ENCODE measurements at regions not wholly inside any gene's neighbourhood (a gene's known extent, or its start where the extent isn't known, plus 50 kb on each side); places are given as distances from the start of the nearest gene placed in this dataset.
"Not testable (repeated sequence)": the region's sequence is repeated elsewhere in the genome, so short reads cannot be mapped to it uniquely, and the experiment has no call there.

DNA sequence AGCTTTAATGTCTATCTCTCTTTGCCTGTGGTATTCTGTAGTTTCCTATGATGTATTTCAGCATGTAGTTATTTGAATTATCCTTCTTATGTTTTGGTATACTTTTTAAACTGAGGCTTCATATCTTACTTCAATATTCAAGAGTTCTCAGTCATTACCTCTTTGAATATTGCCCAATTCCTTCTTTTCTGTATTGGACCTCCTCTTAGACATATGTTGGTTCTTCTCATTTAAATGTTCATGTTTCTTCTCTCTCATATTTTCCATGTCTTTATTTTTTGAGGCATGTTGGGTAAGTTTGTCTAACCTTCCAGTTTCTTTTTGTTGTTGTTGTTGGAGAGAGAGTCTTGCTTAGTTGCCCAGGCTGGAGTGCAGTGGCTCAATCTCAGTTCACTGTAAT is 140.6 kb downstream of the MRPS6 start:
- H3K27me3 Mint-ChIP-seq: no peaks in the 10 kb centered on the region
- no peaks in the 10 kb centered on the region for H3K4me1 Mint-ChIP-seq
- H3K36me3 Mint-ChIP-seq: peaks cover 12% of the 10 kb centered on the region
- no peak overlapping the region for H3K4me3 Mint-ChIP-seq
- H3K9me3 Mint-ChIP-seq: peaks cover 6% of the 10 kb centered on the region
- H3K27ac Mint-ChIP-seq: no peak overlapping the region

DNA sequence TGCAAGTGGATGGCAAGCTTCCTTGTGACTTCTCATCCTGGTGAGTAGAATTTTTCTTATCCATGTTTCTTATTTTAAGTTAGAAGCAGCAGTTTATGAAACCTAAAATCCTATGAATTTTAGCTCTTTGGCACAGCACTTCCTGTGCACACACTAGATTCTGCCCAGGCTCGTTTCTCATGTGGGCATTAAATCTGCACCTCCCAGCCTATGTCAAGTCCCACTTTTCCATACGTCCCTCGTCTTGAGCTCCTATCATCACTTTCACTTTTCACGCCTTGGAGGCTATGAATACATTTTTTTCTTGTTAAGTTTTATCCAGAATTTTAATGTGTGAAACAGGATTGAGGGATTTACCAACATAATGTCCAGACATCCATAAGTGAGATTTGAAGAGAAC is 142.1 kb downstream of the MRPS6 start:
- Mint-ChIP-seq H3K27ac (no peak overlapping the region), H3K4me3 (no peak overlapping the region), H3K4me1 (no peaks in the 10 kb centered on the region), H3K36me3 (peaks cover 11% of the 10 kb centered on the region), H3K9me3 (peaks cover 6% of the 10 kb centered on the region), H3K27me3 (no peaks in the 10 kb centered on the region)

DNA sequence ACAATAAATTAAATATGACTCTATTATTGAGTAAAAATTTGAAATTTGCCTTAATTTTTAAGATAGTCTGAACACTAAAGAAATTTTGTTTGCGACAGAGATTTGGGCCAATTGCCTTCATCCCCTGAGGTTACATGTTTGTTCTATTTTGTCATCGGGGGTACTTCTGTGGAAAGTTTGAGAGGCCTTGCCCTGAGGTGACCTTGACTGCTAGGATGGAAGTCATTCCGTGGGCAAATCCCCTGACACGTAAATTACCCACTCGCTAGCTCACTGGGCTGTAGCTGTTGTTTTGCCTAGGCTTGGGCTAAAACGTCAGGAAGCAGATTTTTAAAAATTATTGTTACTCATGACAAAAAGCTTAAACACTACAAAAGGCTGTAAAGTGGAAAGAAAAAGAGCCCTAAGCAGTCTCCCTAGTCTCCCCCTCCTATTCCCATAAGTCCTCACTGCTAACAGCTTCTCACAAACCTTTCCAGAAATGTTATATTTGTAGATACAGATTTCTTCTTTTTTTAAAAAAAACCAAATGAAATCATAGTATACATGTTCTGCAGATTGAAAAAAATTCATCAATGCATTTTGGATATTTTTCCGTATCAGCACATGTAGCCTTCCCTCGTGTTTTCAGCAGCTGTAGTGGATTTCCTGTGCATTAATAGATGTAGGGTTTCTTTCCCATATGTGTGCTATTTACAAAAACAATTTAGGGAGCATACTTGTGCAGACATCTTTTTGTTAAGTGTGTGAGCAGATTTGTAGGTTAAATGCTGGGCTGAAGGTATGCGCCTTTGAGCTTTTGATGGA is 142.7 kb downstream of the MRPS6 start:
- no peak overlapping the region for H3K27ac Mint-ChIP-seq
- peaks cover 11% of the 10 kb centered on the region for H3K36me3 Mint-ChIP-seq
- H3K4me1 Mint-ChIP-seq: no peaks in the 10 kb centered on the region
- H3K27me3 Mint-ChIP-seq: no peaks in the 10 kb centered on the region
- peaks cover 6% of the 10 kb centered on the region for H3K9me3 Mint-ChIP-seq
- H3K4me3 Mint-ChIP-seq: no peak overlapping the region

DNA sequence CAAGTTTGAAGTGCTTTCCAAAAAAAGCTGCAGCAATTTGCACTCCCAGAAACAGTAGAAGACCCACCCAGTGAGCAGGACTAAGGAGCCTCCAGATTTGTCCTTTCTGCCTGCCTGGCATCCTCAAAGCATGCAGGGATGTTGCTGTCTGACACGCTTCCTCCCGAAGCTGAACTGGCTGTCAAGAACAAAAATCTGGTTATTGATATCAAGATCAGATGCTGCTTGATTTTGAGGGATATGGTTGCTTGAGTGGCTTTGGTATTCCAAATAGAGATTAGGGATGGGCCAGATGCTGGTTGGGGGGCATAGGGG is 143.3 kb downstream of the MRPS6 start:
- no peak overlapping the region for H3K27ac Mint-ChIP-seq
- H3K36me3 Mint-ChIP-seq: peaks cover 11% of the 10 kb centered on the region
- no peak overlapping the region for H3K4me3 Mint-ChIP-seq
- no peaks in the 10 kb centered on the region for H3K27me3 Mint-ChIP-seq
- H3K9me3 Mint-ChIP-seq: peaks cover 6% of the 10 kb centered on the region
- H3K4me1 Mint-ChIP-seq: no peaks in the 10 kb centered on the region

DNA sequence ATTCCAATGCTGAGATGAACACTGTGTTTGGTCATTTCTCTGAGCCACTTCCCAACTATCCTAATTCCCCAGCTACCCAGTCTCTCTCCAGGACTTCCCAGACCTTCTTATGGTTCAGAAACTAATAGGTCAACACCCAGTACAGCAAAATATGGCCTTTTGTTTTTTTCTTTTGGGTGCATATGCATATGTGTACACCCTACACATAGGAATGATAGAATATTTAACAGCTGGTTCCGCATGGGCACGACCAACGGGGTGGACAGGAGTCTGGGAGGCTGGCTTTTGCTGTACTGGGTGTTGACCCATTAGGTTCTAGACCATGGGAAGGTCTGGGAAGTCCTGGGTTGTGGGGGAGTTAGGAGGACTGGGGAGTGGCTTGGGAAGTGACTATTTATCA is 143.9 kb downstream of the MRPS6 start:
- Mint-ChIP-seq H3K27ac (no peak overlapping the region), H3K4me3 (no peak overlapping the region), H3K36me3 (peaks cover 11% of the 10 kb centered on the region), H3K27me3 (no peaks in the 10 kb centered on the region), H3K4me1 (no peaks in the 10 kb centered on the region), H3K9me3 (peaks cover 6% of the 10 kb centered on the region)

DNA sequence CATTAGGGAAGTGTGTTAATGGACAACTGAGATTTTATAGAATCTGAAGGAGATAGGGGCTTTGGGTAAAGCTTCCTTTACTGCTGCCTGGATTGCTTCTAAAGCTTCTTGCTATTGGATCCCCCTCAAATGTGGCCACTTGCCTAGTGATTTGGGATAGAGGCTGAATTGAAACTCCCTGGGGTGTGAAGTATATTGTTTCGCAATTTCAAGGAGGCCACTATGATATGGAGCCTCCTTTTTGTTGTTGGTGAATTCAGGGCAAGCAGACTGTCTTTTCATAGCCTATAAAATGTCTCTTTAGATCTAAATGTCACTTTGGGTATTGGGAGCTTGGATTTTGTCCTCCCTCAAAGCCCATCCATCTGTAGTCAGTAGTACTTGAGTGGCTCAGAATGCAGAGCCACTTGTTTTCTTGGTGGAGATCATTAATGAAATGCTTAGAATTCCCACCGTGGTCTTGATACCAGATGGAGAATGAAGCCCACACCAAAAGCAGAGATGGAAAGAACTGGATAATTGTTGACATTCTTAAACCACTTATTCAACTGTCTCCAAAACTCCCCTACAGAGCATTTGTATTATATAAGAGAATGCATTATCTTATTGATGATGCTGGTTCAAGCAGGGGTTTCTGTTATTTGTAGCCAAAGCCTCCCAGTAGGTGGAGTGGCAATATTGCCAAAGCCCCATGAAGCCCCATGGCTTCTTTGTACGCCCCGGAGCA is 144.3 kb upstream of the KCNE2 start:
- Mint-ChIP-seq H3K9me3 (no peaks in the 10 kb centered on the region), H3K4me3 (no peak overlapping the region), H3K27me3 (no peaks in the 10 kb centered on the region), H3K36me3 (peaks cover 6% of the 10 kb centered on the region), H3K27ac (no peak overlapping the region), H3K4me1 (no peaks in the 10 kb centered on the region)

DNA sequence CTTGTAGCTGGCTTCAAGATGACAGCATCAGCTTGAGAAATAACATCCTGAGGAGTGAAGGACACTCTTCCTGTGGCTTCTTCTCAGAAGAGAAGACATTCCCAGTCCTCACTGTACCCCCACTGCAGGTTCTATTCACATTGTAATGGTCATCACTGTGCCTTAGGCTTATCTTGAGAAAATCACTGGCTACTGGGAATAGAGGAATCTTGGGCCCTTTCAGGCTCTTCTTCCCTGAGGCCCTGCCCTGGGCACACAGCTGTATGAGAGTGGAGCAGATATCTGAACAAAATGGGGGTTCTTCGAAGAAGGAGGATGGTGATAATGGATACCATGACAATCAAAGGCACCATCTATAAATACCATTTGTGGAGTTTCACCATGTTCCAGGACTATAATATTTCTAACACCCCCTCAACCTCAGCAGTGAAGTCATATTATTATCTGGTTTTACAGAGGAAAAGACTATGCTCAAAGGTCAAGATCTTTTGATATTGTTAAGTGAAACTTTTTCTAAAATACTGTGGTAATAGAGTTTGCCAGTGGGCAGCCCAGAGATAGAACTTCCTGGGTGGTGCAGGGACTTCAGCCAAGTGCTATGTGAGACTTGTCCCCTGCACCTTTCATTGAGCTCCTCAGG is 143.1 kb upstream of the KCNE2 start:
- Mint-ChIP-seq H3K9me3 (no peaks in the 10 kb centered on the region), H3K36me3 (no peaks in the 10 kb centered on the region), H3K4me3 (no peak overlapping the region), H3K27ac (no peak overlapping the region), H3K4me1 (no peaks in the 10 kb centered on the region), H3K27me3 (no peaks in the 10 kb centered on the region)

DNA sequence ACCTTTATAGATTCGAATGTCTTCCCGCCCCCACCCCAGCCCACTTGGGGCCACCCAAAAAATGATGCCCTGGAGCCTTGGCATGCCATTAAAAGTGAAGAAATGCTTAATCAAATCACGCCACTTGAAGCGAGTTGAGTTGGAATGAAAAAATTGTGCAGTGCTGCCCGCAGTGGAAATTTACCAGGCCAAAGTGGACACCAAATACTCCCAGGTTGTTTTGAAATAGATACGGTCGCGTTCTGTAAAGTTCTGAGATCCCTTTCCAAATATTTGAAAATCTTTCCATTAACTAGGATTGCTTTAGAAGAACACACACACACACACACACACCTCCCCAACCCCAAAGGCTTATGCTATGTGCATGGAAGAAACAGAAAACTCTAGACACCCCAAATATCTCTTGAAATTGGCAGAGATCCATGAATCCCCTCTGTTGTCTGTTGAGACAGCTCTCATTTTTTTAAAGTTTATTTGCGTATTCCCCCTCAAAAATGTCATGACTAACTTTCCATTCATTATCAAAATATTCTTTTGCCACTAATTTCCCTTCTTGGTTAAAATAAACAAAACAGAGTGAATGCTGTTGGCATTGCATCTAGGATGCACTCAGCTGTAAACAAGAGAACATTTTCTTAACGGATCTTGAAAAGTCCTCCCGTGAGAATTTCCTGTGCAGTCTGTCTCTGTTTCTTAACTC is 142.3 kb upstream of the KCNE2 start:
- Mint-ChIP-seq H3K4me1 (no peaks in the 10 kb centered on the region), H3K9me3 (no peaks in the 10 kb centered on the region), H3K36me3 (no peaks in the 10 kb centered on the region), H3K4me3 (no peak overlapping the region), H3K27ac (no peak overlapping the region), H3K27me3 (no peaks in the 10 kb centered on the region)

DNA sequence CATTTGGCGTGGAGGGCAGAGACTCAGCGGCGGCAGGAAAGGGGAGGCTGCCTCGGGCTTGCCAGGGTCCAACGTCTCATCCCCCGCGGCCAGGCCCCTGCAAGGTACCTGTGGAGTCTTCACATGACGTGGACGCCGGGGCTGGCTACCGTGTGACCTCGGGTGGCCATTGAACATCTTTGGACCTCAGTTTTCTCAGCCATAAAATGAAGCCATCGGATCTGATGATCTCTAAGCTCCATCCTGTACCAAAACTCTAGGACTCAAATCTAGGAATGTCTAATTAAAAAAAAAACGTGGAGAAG is 141.8 kb upstream of the KCNE2 start:
- H3K27me3 Mint-ChIP-seq: no peaks in the 10 kb centered on the region
- H3K4me1 Mint-ChIP-seq: no peaks in the 10 kb centered on the region
- H3K27ac Mint-ChIP-seq: no peak overlapping the region
- H3K4me3 Mint-ChIP-seq: no peak overlapping the region
- no peaks in the 10 kb centered on the region for H3K9me3 Mint-ChIP-seq
- no peaks in the 10 kb centered on the region for H3K36me3 Mint-ChIP-seq

DNA sequence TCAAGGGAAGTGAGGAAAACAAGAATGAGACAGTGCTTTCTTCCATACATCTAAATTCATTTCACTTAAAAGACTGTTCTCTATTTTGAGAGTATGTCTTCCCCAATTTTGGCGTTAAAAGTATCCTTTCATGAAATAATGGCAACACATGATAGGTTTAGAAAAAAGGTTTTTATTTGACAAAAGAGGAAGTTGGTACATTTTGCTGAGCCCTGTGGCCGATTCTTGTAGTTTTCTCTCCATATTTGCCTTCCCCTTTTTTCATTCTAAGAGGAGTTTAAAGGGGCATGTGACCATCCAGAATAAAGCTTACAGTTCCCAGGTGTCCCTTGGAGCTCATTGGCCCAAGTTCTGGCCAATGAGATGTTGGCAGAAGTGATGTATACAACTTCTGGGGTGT is 140.4 kb upstream of the KCNE2 start:
- Mint-ChIP-seq H3K4me1 (no peaks in the 10 kb centered on the region), H3K27ac (no peak overlapping the region), H3K9me3 (no peaks in the 10 kb centered on the region), H3K27me3 (no peaks in the 10 kb centered on the region), H3K4me3 (no peak overlapping the region), H3K36me3 (no peaks in the 10 kb centered on the region)

DNA sequence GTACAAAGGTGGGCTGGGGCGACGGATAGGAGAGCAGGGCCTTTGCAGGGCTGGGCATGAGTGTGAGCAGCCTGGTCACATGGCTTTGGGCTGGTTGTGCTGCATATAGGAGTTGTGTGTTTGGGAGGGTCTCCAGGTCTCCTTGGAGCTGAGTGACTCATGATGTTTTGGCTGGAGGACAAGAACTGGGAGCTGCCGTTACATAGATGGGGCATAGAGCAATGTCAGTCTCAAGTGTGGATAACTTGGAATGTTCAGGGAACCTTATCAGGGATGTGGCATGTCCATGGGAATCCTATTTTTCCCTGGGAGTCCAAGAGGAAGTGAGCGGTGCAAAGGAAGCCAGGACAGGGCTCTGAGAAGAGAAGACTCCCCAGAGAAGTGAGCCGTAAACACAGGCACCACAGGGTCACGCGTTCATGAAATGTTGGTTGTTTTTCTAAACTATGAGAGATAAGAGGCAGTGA is 136.4 kb upstream of the KCNE2 start:
- H3K27ac Mint-ChIP-seq: no peak overlapping the region
- H3K9me3 Mint-ChIP-seq: no peaks in the 10 kb centered on the region
- no peaks in the 10 kb centered on the region for H3K27me3 Mint-ChIP-seq
- no peaks in the 10 kb centered on the region for H3K36me3 Mint-ChIP-seq
- H3K4me3 Mint-ChIP-seq: no peak overlapping the region
- H3K4me1 Mint-ChIP-seq: no peaks in the 10 kb centered on the region

DNA sequence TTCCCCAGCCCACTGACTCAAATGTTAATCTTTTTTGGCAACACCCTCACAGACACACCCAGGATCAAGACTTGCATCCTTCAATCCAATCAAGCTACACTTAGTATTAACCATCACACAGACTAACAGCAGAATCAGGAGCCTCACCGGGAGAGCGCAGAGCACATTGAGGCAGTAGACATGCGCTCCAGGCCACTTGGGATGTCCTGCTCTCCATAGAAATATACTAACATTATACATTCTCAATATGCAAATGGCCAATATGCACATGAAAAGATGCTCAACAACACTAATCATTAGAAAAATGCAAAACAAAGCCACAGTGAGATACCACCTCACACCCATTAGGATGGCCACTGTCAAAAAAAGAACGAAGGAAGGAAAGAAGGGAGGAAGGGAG is 135.0 kb upstream of the KCNE2 start:
- Mint-ChIP-seq H3K27me3 (no peaks in the 10 kb centered on the region), H3K4me1 (no peaks in the 10 kb centered on the region), H3K27ac (no peak overlapping the region), H3K9me3 (no peaks in the 10 kb centered on the region), H3K4me3 (no peak overlapping the region), H3K36me3 (no peaks in the 10 kb centered on the region)

DNA sequence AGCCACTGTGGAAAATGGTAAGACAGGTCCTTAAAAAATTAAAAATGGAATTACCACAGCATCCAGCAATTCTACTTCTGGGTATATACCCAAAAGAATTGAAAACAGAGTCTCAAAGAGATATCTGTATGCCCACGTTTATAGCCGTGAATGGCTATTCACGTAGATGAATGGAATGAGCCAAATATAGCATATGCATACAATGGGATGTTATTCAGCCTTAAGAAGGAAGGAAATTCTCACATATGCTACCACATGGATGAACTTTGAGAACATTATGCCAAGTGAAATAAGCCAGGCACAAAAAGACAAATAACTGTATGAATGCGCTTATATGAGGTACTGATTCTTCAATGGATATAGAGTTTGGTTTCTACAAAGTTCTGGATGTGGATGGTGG is 134.5 kb upstream of the KCNE2 start:
- Mint-ChIP-seq H3K4me3 (no peak overlapping the region), H3K27me3 (no peaks in the 10 kb centered on the region), H3K27ac (no peak overlapping the region), H3K4me1 (no peaks in the 10 kb centered on the region), H3K36me3 (no peaks in the 10 kb centered on the region), H3K9me3 (no peaks in the 10 kb centered on the region)

DNA sequence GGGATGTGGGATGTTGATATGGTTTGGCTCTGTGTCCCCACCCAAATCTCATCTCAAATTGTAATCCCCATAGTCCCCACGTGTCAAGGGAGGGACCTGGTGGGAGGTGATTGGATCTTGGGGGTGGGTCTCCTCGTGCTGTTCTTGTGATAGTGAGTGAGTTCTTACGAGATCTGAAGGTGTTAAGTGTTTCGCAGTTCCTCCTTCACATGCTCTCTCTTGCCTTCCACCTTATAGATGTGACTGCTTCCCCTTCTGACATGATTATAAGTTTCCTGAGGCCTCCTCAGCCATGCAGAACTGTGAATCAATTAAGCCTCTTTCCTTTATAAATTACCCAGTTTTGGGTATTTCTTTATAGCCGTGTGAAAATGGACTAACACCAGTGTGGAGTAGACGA is 130.1 kb upstream of the KCNE2 start:
- not testable (repeated sequence) for H3K4me1 Mint-ChIP-seq, H3K36me3 Mint-ChIP-seq, H3K27ac Mint-ChIP-seq, H3K27me3 Mint-ChIP-seq, H3K9me3 Mint-ChIP-seq, H3K4me3 Mint-ChIP-seq

DNA sequence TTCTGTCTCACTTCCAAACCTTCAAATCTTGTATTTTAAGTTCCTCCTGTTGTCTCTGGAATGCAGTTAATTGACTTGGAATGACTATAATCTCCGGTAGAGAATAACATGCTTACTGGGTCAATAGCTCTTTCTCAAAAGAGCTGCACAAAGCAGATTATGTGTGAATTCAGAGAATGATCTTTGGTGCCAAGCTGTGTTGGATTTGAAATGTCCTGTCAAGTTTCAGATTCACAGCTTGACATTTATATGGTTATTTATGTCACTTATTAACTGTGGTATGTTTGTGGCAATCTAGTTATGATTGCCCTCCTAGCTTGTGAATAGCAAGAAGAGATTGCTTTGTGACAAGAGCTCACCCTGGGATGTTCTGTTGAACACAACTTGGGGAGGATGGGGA is 128.3 kb upstream of the KCNE2 start:
- Mint-ChIP-seq H3K4me3 (no peak overlapping the region), H3K27me3 (no peaks in the 10 kb centered on the region), H3K36me3 (no peaks in the 10 kb centered on the region), H3K9me3 (no peaks in the 10 kb centered on the region), H3K4me1 (no peaks in the 10 kb centered on the region), H3K27ac (no peak overlapping the region)

DNA sequence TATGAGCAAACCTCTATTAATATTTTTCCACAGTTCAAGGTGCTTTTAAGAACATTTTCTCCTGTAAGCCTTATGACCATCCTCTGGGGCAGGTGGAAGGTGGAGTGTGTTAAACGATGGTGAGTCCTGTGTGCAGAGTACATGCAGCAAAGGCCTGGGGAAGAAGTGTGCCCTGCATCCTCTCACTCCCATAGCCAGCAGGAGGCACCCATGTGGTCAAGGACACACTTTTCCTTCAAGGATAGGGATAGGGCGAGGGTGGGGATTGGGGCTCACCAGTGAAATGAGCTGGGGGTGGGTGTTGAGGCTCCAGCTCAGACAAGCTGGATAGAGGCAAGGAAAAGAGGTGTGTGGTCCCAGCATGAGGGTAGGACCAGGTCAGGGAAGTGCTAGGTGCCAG is 120.8 kb upstream of the KCNE2 start:
- H3K27ac Mint-ChIP-seq: no peak overlapping the region
- no peaks in the 10 kb centered on the region for H3K4me1 Mint-ChIP-seq
- H3K27me3 Mint-ChIP-seq: no peaks in the 10 kb centered on the region
- H3K4me3 Mint-ChIP-seq: no peak overlapping the region
- H3K9me3 Mint-ChIP-seq: no peaks in the 10 kb centered on the region
- H3K36me3 Mint-ChIP-seq: peaks cover 4% of the 10 kb centered on the region

All from activated naive CD4-positive, alpha-beta T cell treated with anti-CD3 and anti-CD28 coated beads, Interleukin-2, amount 50 U/mL, for 24 hours (primary cell).